ENCODE measurements at regions not wholly inside any gene's neighbourhood (a gene's known extent, or its start where the extent isn't known, plus 50 kb on each side); places are given as distances from the start of the nearest gene placed in this dataset.

DNA sequence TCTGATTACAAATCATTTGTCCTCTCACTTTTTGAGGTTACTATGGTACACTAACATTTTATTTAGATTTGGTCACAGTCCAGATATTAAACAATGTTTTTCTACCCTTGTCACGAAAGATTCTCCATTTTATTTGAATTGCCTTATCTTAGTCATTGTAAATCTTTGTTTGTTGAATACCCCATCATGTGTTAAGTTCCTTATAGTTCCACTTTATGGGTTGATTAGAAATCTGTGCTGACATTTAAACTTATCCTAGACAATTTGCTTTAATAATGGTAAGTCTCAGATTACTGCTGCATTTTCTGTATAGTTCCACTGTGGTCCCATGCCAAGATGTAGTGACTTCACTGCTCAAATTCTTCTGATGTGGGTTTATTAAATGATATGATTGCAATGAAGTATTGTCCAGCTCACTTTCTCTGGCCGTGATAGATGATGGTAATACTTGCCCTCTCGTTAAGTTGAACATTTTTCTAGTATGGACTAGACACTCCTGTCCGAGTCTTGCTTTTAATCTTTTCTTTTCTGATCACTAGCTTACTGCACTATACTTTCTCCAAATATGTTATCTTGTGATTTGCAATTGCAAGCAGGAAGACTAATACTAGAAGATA, 1107.3 kb downstream of the SLC6A15 start:
- Histone ChIP-seq H3K27ac (no peak overlapping the region), H3K36me3 (replicated peaks) (no peaks in the 10 kb centered on the region), H3K4me3 (ENCODE audit: low read depth, low read length) (no peak overlapping the region), H3K27me3 (replicated peaks) (no peaks in the 10 kb centered on the region)
- TF ChIP-seq, protein P1, sequence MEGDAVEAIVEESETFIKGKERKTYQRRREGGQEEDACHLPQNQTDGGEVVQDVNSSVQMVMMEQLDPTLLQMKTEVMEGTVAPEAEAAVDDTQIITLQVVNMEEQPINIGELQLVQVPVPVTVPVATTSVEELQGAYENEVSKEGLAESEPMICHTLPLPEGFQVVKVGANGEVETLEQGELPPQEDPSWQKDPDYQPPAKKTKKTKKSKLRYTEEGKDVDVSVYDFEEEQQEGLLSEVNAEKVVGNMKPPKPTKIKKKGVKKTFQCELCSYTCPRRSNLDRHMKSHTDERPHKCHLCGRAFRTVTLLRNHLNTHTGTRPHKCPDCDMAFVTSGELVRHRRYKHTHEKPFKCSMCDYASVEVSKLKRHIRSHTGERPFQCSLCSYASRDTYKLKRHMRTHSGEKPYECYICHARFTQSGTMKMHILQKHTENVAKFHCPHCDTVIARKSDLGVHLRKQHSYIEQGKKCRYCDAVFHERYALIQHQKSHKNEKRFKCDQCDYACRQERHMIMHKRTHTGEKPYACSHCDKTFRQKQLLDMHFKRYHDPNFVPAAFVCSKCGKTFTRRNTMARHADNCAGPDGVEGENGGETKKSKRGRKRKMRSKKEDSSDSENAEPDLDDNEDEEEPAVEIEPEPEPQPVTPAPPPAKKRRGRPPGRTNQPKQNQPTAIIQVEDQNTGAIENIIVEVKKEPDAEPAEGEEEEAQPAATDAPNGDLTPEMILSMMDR (IDR thresholded peaks at IDR 0.05; ENCODE audit: low read depth, low read length, missing control alignments), result no peak
- in situ Hi-C loops (cut with HindIII; ENCODE audit: low pct_ligation_motif_present, low sequenced_read_pairs), result no loop called here
- no peak for DNase-seq

DNA sequence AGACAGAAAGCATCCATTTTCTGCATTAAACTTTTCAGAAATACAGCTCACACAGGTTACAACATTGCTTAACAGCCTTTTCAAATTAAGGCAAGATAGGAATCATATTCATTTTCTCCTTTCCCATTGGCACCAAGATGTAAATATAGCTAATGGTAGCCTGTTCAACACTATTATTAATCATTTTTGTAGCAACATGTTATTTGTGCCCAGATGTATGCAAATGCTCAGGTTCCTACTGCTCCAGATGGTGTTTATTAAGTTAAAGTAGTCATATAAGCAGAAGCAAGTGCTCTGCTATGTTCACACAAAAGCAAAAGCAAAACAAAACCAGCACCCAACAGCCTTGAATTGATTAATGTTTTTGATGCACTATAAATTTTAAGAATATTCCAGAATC, 1110.6 kb downstream of the SLC6A15 start:
- in situ Hi-C loops (cut with HindIII; ENCODE audit: low pct_ligation_motif_present, low sequenced_read_pairs), result no loop called here
- TF ChIP-seq, protein P1 (IDR thresholded peaks at IDR 0.05; ENCODE audit: low read depth, low read length, missing control alignments), result no peak
- H3K27ac ChIP-seq, result no peak overlapping the region
- H3K27me3 ChIP-seq (replicated peaks), result no peaks in the 10 kb centered on the region
- no peaks in the 10 kb centered on the region for H3K36me3 ChIP-seq (replicated peaks)
- H3K4me3 ChIP-seq (ENCODE audit: low read depth, low read length), result no peak overlapping the region
- no peak for DNase-seq

DNA sequence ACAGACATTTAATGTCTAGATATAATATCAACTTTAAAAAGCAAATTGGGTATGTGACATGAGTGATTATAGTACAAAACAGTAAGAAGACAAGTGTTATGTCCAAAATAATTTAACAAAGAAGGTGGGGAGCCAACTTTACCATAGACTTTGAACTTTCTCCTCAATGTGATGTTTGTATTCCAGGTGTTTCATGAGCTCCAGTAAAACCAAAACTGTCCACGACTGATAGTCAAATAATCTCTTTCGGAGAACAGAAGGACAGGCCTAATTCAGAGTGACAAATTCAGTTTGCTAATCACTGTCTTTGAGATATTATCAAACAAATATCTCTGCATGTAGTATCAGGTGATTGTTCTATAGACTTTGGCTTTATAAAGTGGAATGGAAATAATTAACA, 1112.6 kb downstream of the SLC6A15 start:
- H3K27ac ChIP-seq, result no peak overlapping the region
- H3K27me3 ChIP-seq (replicated peaks), result no peaks in the 10 kb centered on the region
- in situ Hi-C loops (cut with HindIII; ENCODE audit: low pct_ligation_motif_present, low sequenced_read_pairs), result no loop called here
- TF ChIP-seq, protein P1 (IDR thresholded peaks at IDR 0.05; ENCODE audit: low read depth, low read length, missing control alignments), result no peak
- DNase-seq, result no peak
- no peak overlapping the region for H3K4me3 ChIP-seq (ENCODE audit: low read depth, low read length)
- no peaks in the 10 kb centered on the region for H3K36me3 ChIP-seq (replicated peaks)

DNA sequence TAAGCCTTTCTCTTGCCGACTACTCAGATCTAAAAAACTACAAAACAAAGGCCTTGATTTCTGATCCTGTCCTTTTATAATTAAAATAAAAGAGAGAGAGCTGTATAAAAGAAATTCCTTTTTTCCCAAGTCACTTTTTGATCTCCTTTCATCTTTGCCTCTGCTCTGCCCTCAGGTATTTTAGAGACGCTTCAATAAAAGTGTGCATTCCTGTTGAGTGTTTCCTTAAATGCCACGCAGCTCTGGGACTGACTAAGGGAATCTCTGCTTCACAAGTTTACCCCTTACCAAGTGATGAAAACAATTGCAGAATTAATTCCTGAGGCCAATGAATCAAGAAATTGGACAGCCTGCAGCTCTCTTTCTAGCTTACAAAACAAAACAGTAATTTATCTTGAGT, 1109.8 kb downstream of the TMTC2 start:
- Histone ChIP-seq H3K27ac (no peak overlapping the region), H3K36me3 (replicated peaks) (no peaks in the 10 kb centered on the region)
- TF ChIP-seq, protein P1 (IDR thresholded peaks at IDR 0.05; ENCODE audit: low read depth, low read length, missing control alignments), result no peak

DNA sequence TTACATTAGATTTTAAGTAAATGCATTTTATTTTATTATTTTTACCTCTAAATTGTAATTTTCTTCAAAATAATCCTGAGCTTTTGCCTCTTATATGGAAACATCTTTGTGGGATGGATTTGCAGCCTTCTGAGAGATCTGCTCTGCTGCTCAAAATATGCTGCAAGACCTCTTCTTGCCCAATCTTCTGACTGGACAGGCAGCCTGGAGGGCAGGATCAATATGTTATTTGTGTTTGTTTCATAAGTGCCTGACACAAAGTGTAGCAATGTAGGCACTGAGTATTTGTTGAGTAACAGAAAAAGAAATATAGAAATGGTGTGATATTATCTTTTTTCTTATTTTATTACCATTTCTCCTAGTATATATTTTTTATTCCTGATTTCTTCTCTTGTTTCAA, 1106.9 kb downstream of the TMTC2 start:
- Histone ChIP-seq H3K27me3 (replicated peaks) (no peaks in the 10 kb centered on the region), H3K36me3 (replicated peaks) (no peaks in the 10 kb centered on the region), H3K4me3 (ENCODE audit: low read depth, low read length) (no peak overlapping the region), H3K27ac (no peak overlapping the region)
- in situ Hi-C loops (cut with HindIII; ENCODE audit: low pct_ligation_motif_present, low sequenced_read_pairs), result no loop called here
- TF ChIP-seq, protein P1 (IDR thresholded peaks at IDR 0.05; ENCODE audit: low read depth, low read length, missing control alignments), result no peak
- DNase-seq, result no peak

More for the DNA sequence above, 1109.8 kb downstream of the TMTC2 start:
- in situ Hi-C loops (cut with HindIII; ENCODE audit: low pct_ligation_motif_present, low sequenced_read_pairs), result no loop called here
- no peak overlapping the region for H3K4me3 ChIP-seq (ENCODE audit: low read depth, low read length)
- H3K27me3 ChIP-seq (replicated peaks), result no peaks in the 10 kb centered on the region
- DNase-seq, result no peak

DNA sequence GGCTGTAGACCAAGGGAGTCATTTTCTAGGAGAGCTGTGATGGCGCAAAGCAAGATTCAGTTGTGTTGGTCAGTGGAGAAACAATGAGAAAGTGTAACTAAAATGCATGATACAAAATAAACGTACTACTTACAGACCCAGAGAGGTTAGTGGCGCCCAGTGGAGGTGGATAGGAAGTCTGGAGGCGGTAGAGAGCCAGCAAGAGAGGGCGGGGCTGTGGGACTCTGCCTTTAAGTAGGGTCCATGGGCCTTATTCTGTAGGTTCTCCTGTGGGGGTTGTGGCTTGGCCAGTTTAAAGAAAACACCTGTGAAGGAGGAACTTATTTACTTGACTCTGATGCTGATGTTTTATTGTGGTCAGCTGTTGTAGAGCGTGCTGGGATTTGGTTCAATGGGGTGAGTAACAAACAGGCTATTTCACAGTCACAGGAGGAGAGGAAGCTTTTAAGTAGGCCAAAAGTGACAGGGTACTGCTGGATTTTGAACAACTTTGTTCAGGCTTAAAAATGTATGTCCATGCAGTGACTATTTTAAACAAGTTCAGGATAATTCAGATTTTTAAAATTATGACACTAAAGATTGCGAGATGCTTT, 1097.7 kb downstream of the TMTC2 start:
- Histone ChIP-seq H3K4me3 (ENCODE audit: low read depth, low read length) (no peak overlapping the region), H3K36me3 (replicated peaks) (no peaks in the 10 kb centered on the region), H3K27ac (no peak overlapping the region), H3K27me3 (replicated peaks) (no peaks in the 10 kb centered on the region)
- TF ChIP-seq, protein P1 (IDR thresholded peaks at IDR 0.05; ENCODE audit: low read depth, low read length, missing control alignments), result no peak
- in situ Hi-C loops (cut with HindIII; ENCODE audit: low pct_ligation_motif_present, low sequenced_read_pairs), result no loop called here
- DNase-seq, result no peak
